Endothelial cell of umbilical vein (primary cell): ENCODE measurements at regions not wholly inside any gene's neighbourhood (a gene's known extent, or its start where the extent isn't known, plus 50 kb on each side); places are given as distances from the start of the nearest gene placed in this dataset.

Source experiments
- BruUV-seq: library from RNA; stranded (reverse); fragments of 400-500 nt; replicated peaks from 2 replicates; lab custom pipeline; 2021; lab: Mats Ljungman, UMichigan
- CTCF ChIA-PET: fragments of 300-600, 350-600 bp; sonication (Branson Sonifier 250); formaldehyde crosslinking; loops from one replicate; lab custom pipeline; 2021; ENCODE audit warnings: antibody characterized with exemption, inconsistent platforms; lab: Charles Lee
- POLR2A ChIA-PET: fragments of 300-600, 350-600 bp; sonication (Branson Sonifier 250); formaldehyde crosslinking; loops from one replicate; lab custom pipeline; 2021; ENCODE audit warnings: antibody characterized with exemption, inconsistent platforms; lab: Charles Lee
- DNase-seq: peaks from one replicate; pipeline ENCODE4 v3.0.0-alpha.2; 2011; ENCODE audit warnings: low read depth, low spot score
- FAIRE-seq: peaks from 2 replicates; lab custom pipeline; 2011; peaks lifted over from hg19 to GRCh38; lab: Jason Lieb, UNC
- H2AFZ ChIP-seq: 2 replicates; pipeline ENCODE4 v1.6.0; 2012; ENCODE audit warnings: low read depth, low read length, control low read depth, inconsistent platforms
- H3K27ac ChIP-seq: 2 replicates; pipeline ENCODE4 v1.5.1; 2011; ENCODE audit warnings: low read depth, mild to moderate bottlenecking, control low read depth, low read length, moderate library complexity; ENCODE audit not compliant: insufficient read depth
- H3K27me3 ChIP-seq, 2 experiments: 2 replicates each; pipeline versions ENCODE4 v1.6.0 to v1.6.1; 2011; ENCODE audit warnings: low read length in 2 of 2, mixed read lengths in 1 of 2; ENCODE audit not compliant: control insufficient read depth in 2 of 2, insufficient read depth in 2 of 2
- H3K36me3 ChIP-seq, 2 experiments: 2 replicates in 1 of 2; 3 replicates in 1 of 2; pipeline ENCODE4 v1.5.1; 2011; ENCODE audit warnings: low read length in 2 of 2, mild to moderate bottlenecking in 1 of 2, moderate library complexity in 1 of 2; ENCODE audit not compliant: control insufficient read depth in 2 of 2, insufficient read depth in 2 of 2; ENCODE audit errors: extremely low read depth in 1 of 2
- H3K4me1 ChIP-seq: 3 replicates; pipeline ENCODE4 v1.5.1; 2011; ENCODE audit warnings: mild to moderate bottlenecking, low read length; ENCODE audit not compliant: control insufficient read depth, insufficient read depth; ENCODE audit errors: extremely low read depth
- H3K4me2 ChIP-seq: 2 replicates; pipeline ENCODE4 v1.6.1; 2011; ENCODE audit warnings: low read length, control low read depth, mixed read lengths; ENCODE audit not compliant: insufficient read depth
- H3K4me3 ChIP-seq, 3 experiments: fragments of 200-600 bp in 1 of 3; sonication (generic), shearing (Covaris generic) in 1 of 3; replicated peaks in 1 of 3; 2 replicates each; pipeline ENCODE4 v1.5.1; 2011 to 2016; ENCODE audit warnings: control low read depth in 3 of 3, low read length in 3 of 3, mild to moderate bottlenecking in 2 of 3, inconsistent platforms in 1 of 3, low read depth in 1 of 3, moderate library complexity in 1 of 3; ENCODE audit not compliant: insufficient read depth in 1 of 3
- H3K79me2 ChIP-seq: 2 replicates; pipeline ENCODE4 v1.6.0; 2012; ENCODE audit warnings: low read length, inconsistent platforms; ENCODE audit not compliant: control insufficient read depth, insufficient read depth
- H3K9ac ChIP-seq: replicated peaks from 2 replicates; pipeline ENCODE3; 2011; ENCODE audit warnings: low read length, control low read depth; ENCODE audit not compliant: insufficient read depth; ENCODE audit errors: extremely low read depth
- H3K9me1 ChIP-seq: replicated peaks from 3 replicates; pipeline ENCODE4 v1.6.0; 2011; ENCODE audit warnings: mild to moderate bottlenecking, low read length; ENCODE audit not compliant: control insufficient read depth, insufficient read depth; ENCODE audit errors: extremely low read depth
- H3K9me3 ChIP-seq: replicated peaks from 2 replicates; pipeline ENCODE4 v1.5.1; 2012; ENCODE audit warnings: low read length, inconsistent platforms; ENCODE audit not compliant: control insufficient read depth, insufficient read depth
- H4K20me1 ChIP-seq: replicated peaks from 2 replicates; pipeline ENCODE3; 2011; ENCODE audit warnings: mild to moderate bottlenecking, low read length; ENCODE audit not compliant: control insufficient read depth, insufficient read depth; ENCODE audit errors: extremely low read depth
- EZH2 ChIP-seq: IDR thresholded peaks from 2 replicates; pipeline ENCODE4 v1.6.1; 2012; ENCODE audit warnings: borderline replicate concordance, low read depth, mild to moderate bottlenecking, moderate library complexity, low read length, inconsistent platforms; ENCODE audit not compliant: severe bottlenecking
- FOS ChIP-seq: IDR thresholded peaks from 2 replicates; pipeline ENCODE4 v1.6.1; 2011; ENCODE audit warnings: mild to moderate bottlenecking, low read length, moderate library complexity, borderline replicate concordance; ENCODE audit not compliant: insufficient read depth
- GATA2 ChIP-seq: IDR thresholded peaks from 2 replicates; pipeline ENCODE4 v1.7.0; 2011; ENCODE audit warnings: low read depth, mild to moderate bottlenecking, moderate library complexity, mixed read lengths, low read length; ENCODE audit not compliant: insufficient read length, insufficient read depth
- JUN ChIP-seq: IDR thresholded peaks from 2 replicates; pipeline ENCODE4 v1.6.1; 2011; ENCODE audit warnings: borderline replicate concordance, low read depth; ENCODE audit not compliant: insufficient read length, insufficient read depth
- MYC ChIP-seq: IDR thresholded peaks from one replicate; pipeline ENCODE4 v1.6.1; 2011; ENCODE audit warnings: mild to moderate bottlenecking, low read depth, low read length
- POLR2A ChIP-seq: IDR thresholded peaks from 2 replicates; pipeline ENCODE4 v1.6.1; 2012; ENCODE audit warnings: low read depth, mild to moderate bottlenecking, control low read depth, low read length
- POLR2AphosphoS5 ChIP-seq: IDR thresholded peaks from 2 replicates; pipeline ENCODE4 v1.6.1; 2012; ENCODE audit warnings: low read depth, mild to moderate bottlenecking, control low read depth, low read length, moderate library complexity; ENCODE audit not compliant: insufficient read depth
- dilution Hi-C: fragments of 300-500 bp; cut with MboI; formaldehyde crosslinking; loops from one replicate; pipeline ENCODE4 v1.15.0; 2019; ENCODE audit warnings: low sequenced_read_pairs; ENCODE audit not compliant: extremely low pct_ligation_motif_present
- intact Hi-C: fragments of 100-400 bp; cut with micrococcal nuclease; formaldehyde crosslinking; loops from one replicate; pipeline ENCODE4 v1.10.0; 2022
- TF ChIP-seq, protein P1 (sequence below): IDR thresholded peaks from 2 replicates; pipeline ENCODE4 v1.6.1; 2011; ENCODE audit not compliant: insufficient read depth, insufficient read length
- TF ChIP-seq, protein P2 (sequence below), 2 donors: IDR thresholded peaks; 1 replicate in 1 of 2; 2 replicates in 1 of 2; pipeline ENCODE4 v1.5.1; 2011; ENCODE audit warnings: low read length in 2 of 2, mild to moderate bottlenecking in 2 of 2, moderate library complexity in 2 of 2, control low read depth in 1 of 2, inconsistent platforms in 1 of 2, low read depth in 1 of 2; ENCODE audit not compliant: insufficient read depth in 1 of 2; ENCODE audit errors: extremely low read depth in 1 of 2

DNA sequence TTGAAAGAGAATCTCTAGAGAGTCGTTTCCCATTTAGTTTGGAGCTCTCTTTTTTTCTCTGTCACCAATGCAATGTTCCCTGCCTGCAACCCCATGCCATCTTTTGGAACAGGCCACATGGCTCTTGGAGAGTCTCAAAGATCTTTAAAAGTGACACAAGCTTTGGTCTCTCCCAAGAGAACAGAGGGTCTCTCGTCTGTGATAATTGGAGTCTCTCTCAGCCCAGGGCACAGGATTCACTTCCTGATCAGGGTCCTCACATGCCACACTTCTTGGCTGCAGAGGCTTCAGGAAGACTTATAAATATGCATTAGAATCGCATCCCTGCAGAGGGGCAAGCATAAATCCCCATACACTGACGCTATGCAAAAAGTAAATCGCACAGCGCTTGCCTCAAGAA is 240.5 kb downstream of the IRS2 start:
- Histone ChIP-seq H3K4me1 (no peaks in the 10 kb centered on the region), H3K4me3 (no peak overlapping the region), H3K9ac (no peak overlapping the region), H3K9me1 (no peaks in the 10 kb centered on the region), H3K27ac (no peak overlapping the region), H2AFZ (no peak overlapping the region), H3K36me3 (no peaks in the 10 kb centered on the region), H3K79me2 (no peaks in the 10 kb centered on the region), H3K9me3 (peaks cover 2% of the 10 kb centered on the region), H4K20me1 (no peaks in the 10 kb centered on the region), H3K27me3 (no peaks in the 10 kb centered on the region), H3K4me2 (no peak overlapping the region)
- BruUV-seq, result no TSS peak
- intact Hi-C loops, result no loop called here
- TF ChIP-seq FOS (no peak), MYC (no peak), GATA2 (no peak), POLR2AphosphoS5 (no peak), POLR2A (no peak)
- TF ChIP-seq, protein P1, sequence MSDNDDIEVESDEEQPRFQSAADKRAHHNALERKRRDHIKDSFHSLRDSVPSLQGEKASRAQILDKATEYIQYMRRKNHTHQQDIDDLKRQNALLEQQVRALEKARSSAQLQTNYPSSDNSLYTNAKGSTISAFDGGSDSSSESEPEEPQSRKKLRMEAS, result no peak
- FAIRE-seq (no peak), DNase-seq (no peak)
- dilution Hi-C loops, result no loop called here
- CTCF ChIA-PET, result interaction anchor here (1.5 kb wide), 1 partner anchor 400 kb away, joined by 6 read pairs; no protein-coding TSS in a partner anchor
- POLR2A ChIA-PET, result no interaction called here

DNA sequence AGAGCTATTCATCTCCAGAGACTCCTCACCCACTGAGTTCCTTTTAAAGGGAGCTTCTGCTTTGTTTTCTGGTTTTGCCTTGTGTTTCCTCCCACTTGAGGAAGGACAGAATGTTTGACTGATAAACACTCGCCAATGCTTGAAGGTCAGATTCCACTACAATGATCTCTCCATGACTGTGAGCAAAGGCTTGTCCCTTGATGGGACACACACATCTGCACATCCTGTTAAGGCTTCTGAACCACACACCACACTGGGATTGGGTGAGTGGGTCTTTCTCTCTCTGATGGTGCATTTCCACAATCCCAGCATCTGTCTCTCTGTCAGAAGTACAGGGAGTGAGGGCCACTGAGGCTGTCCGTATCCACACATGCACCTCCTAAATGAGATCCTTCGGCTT is 245.3 kb downstream of the IRS2 start:
- FAIRE-seq (no peak), DNase-seq (no peak)
- no peak overlapping the region for H3K27ac ChIP-seq
- H3K4me1 ChIP-seq, result no peaks in the 10 kb centered on the region
- no peaks in the 10 kb centered on the region for H4K20me1 ChIP-seq
- TF ChIP-seq POLR2A (no peak), JUN (no peak), FOS (no peak), EZH2 (no peak), POLR2AphosphoS5 (no peak), MYC (no peak), GATA2 (no peak)
- TF ChIP-seq, protein P2, sequence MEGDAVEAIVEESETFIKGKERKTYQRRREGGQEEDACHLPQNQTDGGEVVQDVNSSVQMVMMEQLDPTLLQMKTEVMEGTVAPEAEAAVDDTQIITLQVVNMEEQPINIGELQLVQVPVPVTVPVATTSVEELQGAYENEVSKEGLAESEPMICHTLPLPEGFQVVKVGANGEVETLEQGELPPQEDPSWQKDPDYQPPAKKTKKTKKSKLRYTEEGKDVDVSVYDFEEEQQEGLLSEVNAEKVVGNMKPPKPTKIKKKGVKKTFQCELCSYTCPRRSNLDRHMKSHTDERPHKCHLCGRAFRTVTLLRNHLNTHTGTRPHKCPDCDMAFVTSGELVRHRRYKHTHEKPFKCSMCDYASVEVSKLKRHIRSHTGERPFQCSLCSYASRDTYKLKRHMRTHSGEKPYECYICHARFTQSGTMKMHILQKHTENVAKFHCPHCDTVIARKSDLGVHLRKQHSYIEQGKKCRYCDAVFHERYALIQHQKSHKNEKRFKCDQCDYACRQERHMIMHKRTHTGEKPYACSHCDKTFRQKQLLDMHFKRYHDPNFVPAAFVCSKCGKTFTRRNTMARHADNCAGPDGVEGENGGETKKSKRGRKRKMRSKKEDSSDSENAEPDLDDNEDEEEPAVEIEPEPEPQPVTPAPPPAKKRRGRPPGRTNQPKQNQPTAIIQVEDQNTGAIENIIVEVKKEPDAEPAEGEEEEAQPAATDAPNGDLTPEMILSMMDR (IDR thresholded peaks at IDR 0.05; ENCODE audit: extremely low read depth in 1 of 2, insufficient read depth in 1 of 2, low read depth in 1 of 2, low read length in 2 of 2), result no peak
- TF ChIP-seq, protein P1, result no peak
- H3K9me3 ChIP-seq, result peaks cover 2% of the 10 kb centered on the region
- no TSS peak for BruUV-seq
- CTCF ChIA-PET, result no interaction called here
- no peaks in the 10 kb centered on the region for H3K9me1 ChIP-seq
- dilution Hi-C loops, result no loop called here
- intact Hi-C loops, result no loop called here
- no peak overlapping the region for H3K9ac ChIP-seq
- no peaks in the 10 kb centered on the region for H3K36me3 ChIP-seq
- no peak overlapping the region for H3K4me3 ChIP-seq
- H2AFZ ChIP-seq, result no peak overlapping the region
- H3K27me3 ChIP-seq, result no peaks in the 10 kb centered on the region
- no peaks in the 10 kb centered on the region for H3K79me2 ChIP-seq
- H3K4me2 ChIP-seq, result no peak overlapping the region
- POLR2A ChIA-PET, result no interaction called here
